Activated naive CD4-positive, alpha-beta T cell treated with Interleukin-2 at 50 U/mL for 16 hours (primary cell): ENCODE measurements at regions not wholly inside any gene's neighbourhood (a gene's known extent, or its start where the extent isn't known, plus 50 kb on each side); places are given as distances from the start of the nearest gene placed in this dataset.

Source experiments
- DNase-seq: peaks from one replicate; pipeline ENCODE4 v3.0.0-alpha.2; 2020

- no peak for DNase-seq
Observed at GRCh38 chr9:21565155-21565554, 83.0 kb upstream of the IFNE start.

DNA sequence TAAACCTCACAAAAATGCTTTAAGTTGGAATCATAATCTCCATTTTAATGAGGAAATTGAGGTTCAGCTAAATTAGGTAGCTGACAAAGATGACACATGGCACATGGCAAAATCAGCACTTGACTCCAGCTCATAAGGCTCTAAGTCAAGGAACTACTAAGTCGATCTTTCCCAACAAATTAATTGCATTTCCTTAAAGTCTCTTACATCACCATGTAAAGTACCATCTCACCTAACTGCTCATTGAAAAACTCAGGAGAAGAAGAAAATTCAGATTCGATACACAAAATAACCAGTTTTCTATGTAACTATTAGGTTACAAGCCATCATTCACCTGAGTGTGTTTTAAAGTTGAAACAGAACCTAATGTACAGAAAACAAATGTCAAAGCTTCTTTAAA lies 85.8 kb upstream of the IFNE start:
- DNase-seq: no peak

DNA sequence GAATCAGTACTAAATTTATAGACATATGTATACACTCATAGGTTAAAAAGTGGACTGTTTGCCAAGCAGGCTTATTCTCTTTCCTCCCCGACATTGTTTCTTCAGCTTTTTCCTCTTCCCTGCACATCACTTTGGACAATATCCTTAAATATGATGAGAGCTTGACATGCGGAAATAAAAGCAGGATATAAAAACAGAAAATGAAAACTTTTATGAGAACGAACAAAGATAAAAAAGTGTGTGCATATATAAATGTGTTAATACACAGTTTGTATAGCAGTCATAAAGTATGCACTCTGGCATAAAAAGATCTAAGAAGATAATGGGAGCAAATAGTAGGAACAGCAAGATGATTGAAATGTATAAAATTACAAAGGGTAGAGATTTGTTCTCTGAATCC lies 86.4 kb upstream of the IFNE start:
- DNase-seq: no peak

DNA sequence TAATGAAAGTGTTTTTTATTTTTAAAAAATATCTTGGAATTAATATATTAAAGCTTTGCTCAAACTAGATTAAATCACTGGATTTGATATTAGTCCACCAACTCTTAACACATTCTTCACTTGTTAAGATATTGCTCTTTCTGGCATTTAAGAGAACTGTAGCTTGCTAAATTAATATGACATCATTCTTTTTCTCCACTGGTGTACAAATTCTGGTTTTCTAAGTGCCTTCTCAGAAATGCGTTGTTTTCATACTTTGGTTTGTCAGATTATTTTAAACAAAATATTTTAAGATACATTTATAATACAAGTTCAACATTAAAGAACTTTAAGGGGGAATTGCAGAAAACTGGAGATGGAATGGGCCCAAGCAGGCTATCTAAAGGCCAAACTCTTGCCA lies 87.6 kb upstream of the IFNE start:
- DNase-seq: no peak

DNA sequence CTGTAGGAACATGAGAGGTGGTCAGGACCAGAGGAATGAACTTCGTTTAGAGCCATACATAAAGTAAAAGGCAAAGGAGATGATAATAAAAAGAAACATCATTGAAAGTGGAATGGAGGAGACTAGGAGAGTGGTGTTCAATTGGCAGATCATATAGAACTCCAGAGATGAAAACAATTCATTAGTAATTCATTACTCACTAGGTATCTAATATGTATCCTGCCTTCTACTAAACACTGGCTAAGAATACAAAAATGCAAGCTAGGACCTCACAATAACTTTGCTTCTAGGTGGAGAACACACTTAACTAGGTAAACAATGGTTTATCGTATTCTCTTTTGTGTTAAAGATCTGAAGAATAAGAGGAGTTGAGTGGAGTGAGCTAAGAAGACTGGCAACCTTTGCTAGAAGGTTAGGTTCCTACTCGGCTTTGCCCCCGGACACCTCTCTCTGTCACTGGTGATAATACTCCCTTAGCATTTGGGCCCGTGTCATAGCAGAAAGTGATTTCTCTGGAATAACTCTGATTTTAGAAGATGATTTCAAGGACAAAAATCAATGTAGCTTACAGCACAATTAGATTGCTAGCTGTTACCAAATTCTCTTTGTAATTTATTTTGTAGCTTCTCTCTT lies 88.6 kb upstream of the IFNE start:
- no peak for DNase-seq

GRCh38 chr9:21574261-21574660 lies 92.1 kb upstream of the IFNE start:
- no peak for DNase-seq

DNA sequence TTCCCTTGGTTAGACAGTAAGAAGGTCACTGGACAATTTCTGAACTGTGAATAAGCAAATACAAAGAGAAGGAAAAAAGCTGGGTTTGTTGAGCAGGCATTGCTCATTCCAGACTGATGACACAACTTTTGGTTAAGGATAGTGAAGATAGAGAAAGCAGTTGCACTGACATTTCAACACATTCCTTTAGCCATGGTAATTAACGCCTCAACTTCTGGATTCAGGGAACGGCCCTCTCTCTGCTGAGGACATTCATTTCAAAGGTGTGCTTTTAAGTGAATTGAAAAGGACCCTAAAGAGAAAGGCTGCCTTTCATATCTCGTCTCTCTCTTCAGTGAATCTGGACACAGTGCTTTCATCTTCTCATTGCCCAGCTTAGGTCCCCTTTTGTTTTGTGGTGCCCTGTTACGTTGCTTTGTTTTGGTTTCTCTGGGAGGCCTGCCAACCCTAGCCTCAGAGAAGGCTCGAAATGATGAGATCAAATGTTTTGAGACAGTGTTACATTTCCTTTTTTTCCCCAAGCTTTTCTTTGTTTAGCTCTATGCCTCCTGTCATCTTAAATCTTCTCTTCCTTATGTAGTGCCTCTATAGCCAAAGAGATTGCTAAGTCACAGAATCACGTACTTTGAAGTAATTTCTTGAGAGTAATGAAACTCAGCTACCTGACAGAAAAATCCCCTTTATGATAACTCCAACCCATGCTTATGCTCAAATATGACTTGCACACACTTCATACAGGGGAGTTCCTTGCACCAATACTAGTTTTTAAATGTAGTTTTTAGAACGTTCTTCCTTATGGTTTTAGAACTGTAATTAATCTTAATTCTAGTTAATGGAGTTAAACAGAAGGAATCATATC lies 94.4 kb upstream of the IFNE start:
- DNase-seq: peak; percentile 27

DNA sequence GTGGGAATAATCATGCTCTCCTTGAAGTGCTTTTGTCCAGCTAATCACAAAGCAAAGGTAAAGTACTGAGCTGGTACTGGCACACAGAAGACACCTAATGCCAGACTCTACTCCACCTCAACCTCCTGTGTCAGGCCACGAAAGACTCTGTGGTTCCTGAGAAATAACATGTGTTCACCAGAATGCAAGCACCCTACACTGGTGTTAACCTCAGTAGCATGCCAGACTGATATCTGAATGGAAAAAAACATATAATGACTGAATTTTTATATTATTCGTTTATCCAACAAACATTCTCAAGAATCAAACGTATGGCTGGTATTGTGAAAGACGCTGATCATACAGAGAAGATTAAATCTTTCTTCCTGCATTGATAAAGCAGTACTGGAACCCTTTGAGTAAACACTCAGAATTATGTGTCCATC lies 97.1 kb upstream of the IFNE start:
- DNase-seq: peak; percentile 16

DNA sequence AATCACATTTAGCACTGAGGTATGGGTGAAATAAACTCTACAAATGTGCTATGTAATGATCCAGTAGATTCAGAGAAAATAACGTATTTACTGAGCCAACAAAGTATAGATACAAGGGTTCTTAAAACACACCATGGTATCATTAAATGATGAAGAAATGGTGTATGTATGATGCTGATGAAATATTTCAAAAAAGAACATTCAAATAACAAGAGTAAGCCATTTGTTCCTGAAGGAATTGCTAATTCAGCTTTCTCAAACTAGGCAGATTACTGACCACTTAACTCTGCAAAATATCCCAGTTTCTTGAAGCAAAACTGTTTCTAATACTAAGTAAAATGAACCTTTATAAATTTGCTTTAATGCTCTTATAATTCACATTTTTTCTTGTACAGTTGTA lies 97.6 kb upstream of the IFNE start:
- no peak for DNase-seq

DNA sequence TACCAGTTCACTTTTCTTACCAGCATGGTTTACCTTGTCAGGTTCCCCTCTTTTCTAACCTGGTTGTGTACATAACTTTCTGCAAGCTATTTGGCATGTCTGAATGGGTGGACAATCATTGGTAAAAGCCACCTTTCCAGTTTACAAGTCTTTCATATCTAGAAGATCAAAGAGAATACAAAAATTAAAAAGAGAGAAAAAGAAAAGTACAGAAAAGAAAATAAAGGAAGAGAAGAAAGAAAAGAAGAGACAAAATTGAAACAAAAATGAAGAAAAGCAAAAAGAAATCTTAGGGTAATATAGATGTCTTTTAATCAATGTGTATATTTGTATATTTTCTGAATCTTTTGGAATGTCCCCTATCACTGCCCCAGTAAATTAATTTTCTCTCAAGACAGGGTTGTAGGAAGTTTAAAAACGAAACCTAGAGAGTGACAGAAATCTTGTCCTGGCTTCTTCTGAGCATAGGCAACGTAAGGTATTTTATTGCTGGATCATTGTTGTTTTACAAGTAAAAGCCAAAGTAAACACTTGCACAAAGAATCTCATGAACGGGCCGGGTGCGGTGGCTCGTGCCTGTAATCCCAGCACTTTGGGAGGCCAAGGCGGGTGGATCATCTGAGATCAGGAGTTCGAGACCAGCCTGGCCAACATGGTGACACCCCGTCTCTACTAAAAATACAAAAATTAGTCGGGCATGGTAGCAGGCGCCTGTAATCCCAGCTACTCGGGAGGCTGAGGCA lies 98.7 kb upstream of the IFNE start:
- no peak for DNase-seq

DNA sequence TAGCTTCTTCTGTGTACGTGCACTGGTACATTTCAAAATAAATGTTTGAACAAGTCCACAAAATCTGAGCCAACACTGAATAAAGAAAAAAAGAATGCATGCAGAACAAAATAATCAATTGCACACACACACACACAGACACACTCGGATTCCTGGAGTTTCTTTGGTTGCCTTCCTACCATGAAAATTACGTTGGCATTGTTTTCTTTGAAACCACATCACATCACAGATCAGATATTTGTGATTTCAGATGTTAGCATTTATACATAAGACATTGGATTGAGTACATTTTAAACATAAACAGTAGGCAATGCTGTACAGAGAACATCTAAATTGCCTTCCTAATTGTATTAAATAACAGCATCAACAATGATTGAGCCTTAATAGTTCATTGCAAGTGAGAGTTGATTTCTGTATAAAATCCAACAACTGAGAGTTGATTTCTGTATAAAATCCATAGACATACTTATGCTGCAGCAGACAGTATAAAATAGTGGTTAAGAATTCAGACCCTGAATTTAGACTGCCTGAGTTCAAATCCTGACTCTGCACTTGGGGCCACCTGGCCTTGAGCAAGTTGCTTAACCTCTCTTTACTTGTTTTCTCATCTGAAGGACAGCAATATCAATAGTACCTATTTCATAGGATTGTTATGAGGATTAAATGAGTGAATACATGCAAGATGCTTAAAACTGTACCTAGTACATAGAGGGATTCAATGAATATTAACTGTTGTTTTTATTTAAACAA lies 101.7 kb upstream of the IFNE start:
- no peak for DNase-seq

DNA sequence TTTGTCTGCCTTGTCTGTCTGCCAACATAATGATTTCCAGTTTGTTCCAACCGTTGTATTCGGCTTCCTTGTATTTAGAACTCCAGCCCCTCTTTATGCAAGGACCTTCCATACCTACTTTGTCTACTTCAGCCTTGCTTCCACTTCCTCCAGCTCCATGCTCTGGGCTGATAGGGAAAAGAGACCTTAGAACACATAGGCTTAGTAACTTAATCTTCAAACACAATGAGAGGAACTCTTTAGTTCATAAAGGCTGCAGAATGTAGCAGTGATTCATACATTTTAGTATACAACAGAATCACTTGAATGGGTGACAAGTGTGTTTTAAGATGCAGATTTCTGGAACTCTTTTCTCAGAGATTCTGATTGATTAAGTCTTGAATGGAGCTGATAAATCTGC lies 102.8 kb upstream of the IFNE start:
- DNase-seq: no peak

- DNase-seq: no peak
Observed at GRCh38 chr9:21585756-21586752, 103.9 kb upstream of the IFNE start.

DNA sequence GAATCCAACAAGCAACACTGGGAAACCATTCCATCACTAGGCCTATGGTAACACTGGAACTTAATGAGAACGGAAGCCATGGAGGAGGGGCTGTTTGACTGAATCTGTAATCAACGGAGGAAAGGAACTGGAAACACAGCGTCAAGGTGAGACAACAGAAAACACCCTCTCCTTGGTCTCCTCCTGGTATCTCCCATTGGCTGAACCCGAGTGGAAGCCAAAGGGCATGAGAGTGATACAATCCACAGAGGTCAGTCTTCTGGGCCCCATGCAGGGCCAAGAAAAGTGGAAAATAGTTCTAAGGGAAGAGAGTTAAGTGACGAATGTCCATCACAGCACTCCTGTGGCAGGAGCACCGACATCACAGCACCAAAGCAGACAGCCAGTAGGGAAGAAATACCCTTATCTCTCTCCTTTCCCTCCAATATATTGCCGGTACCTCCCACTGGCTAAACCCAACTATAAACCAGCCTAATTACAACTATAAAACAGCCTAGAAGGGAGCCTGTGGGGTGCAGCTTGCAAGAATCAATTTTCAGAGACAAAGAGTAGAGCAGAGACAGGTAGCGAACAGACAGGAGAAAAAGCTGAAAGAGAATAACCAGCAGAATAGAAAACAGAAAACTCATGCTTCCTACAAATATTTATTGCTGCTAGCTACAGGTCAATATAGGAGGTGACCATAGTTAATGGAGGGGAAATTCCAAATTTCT lies 107.4 kb upstream of the IFNE start:
- no peak for DNase-seq

DNA sequence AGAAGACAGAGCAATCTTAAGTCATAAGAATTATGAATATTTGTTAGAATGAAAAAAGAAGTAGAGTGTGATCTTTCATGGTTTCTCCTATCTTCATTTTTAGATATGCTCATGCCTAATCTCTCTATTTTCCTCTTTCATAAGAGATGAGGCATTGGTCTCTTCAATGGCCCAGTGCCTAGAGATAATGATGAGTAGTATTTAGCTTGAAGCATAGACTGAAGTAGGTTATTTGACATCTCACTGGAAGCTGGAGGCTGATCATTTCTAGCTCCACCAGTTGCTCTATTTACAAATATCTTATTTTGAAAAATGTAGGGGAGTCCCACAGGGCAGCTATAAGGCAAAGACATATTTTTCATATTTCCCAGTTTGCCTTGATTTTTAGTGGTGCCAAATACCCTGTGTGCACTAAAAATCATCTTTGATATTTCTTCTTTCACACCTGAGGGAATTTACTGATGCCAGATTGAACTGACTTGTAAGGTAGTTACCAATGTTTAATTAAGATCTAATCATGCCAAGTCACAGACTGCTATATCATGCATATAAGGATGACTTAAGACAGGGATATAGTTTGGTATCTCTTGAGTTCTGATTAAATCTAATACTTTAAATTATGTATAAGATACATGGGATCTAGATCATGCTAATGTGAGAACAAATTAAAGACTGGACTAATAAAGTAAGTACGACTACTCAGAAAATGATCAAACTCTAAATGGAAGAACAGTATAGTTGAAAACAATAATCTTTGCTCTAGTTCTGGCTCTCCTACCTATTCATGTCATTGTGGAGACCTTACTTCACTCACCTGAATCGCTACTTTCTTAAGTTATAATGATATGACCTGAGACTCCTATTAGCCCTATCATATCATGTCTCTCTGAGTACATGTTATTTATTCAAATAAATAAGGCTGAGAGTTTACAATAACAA lies 108.2 kb upstream of the IFNE start:
- DNase-seq: no peak

- DNase-seq: peak; percentile 55
Observed at GRCh38 chr9:21591221-21592062, 109.3 kb upstream of the IFNE start.

DNA sequence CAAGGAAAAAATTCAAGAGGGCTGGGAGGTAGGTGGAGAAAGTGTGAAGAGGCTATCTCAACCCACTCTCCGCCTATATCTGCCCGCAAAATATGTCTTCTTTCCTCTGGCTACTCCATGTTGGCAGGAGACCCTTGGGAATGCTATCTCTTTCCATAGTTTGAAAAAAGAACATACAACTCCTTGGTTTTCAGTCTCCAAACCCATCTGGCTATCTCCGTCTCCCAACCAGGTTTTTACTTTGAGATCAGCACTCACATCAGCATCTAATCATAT lies 109.9 kb upstream of the IFNE start:
- no peak for DNase-seq

GRCh38 chr9:21597284-21597683 lies 115.2 kb upstream of the IFNE start:
- DNase-seq: no peak

DNA sequence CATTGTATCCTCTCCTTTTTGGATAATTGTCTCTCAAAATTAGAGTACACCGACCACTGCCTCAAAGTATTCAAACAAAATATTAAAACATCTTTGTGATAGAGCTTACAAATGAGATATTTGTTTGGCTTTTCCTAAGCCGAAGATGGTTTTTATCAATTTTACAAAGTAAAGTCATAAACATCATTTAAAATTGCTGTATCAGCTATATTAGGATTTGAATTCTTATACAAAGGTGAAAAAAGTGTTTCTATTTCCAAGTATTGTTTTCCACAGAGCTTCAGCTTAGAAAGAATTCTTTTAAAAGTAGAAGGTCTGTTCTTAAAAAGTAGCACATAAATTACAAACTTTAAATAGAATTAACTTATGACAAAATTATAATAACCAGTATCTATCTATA lies 116.6 kb upstream of the IFNE start:
- no peak for DNase-seq
